BE2C (cell line): ENCODE measurements at regions not wholly inside any gene's neighbourhood (a gene's known extent, or its start where the extent isn't known, plus 50 kb on each side); places are given as distances from the start of the nearest gene placed in this dataset.
"Not testable (repeated sequence)": the region's sequence is repeated elsewhere in the genome, so short reads cannot be mapped to it uniquely, and the experiment has no call there.

ENCODE experiments used
- DNase-seq: peaks from one replicate; pipeline ENCODE4 v3.0.0-alpha.2; 2020
- H3K27me3 ChIP-seq: fragments of 250-450 bp; sonication (Bioruptor Pico); 2 replicates; pipeline ENCODE4 v1.5.1; 2020; ENCODE audit warnings: mild to moderate bottlenecking
- H3K36me3 ChIP-seq: fragments of 250-450 bp; sonication (Bioruptor Pico); 2 replicates; pipeline ENCODE4 v1.5.1; 2020; ENCODE audit warnings: mild to moderate bottlenecking
- H3K4me1 ChIP-seq: fragments of 250-450 bp; sonication (Bioruptor Pico); 2 replicates; pipeline ENCODE4 v1.5.1; 2020
- H3K4me3 ChIP-seq: 2 replicates; pipeline ENCODE4 v1.5.1; 2011; ENCODE audit warnings: low read depth, low read length
- H3K9me3 ChIP-seq: fragments of 250-450 bp; sonication (Bioruptor Pico); 2 replicates; pipeline ENCODE4 v1.5.1; 2020
- CTCF ChIP-seq: IDR thresholded peaks from 2 replicates; pipeline ENCODE4 v1.5.1; 2012; ENCODE audit warnings: mild to moderate bottlenecking, low read depth, low read length

GRCh38 chr1:81252471-81253151 lies 548.1 kb upstream of the ADGRL2 start:
- Histone ChIP-seq H3K9me3 (no peaks in the 10 kb centered on the region), H3K27me3 (no peaks in the 10 kb centered on the region), H3K4me1 (no peaks in the 10 kb centered on the region), H3K4me3 (no peak overlapping the region), H3K36me3 (no peaks in the 10 kb centered on the region)
- no peak for TF ChIP-seq CTCF
- no peak for DNase-seq

GRCh38 chr1:81250825-81251224 lies 549.9 kb upstream of the ADGRL2 start:
- DNase-seq, H3K4me3 ChIP-seq, H3K9me3 ChIP-seq, H3K36me3 ChIP-seq, H3K4me1 ChIP-seq, H3K27me3 ChIP-seq: not testable (repeated sequence)

- H3K4me1 ChIP-seq, DNase-seq, H3K9me3 ChIP-seq, H3K36me3 ChIP-seq, H3K27me3 ChIP-seq, H3K4me3 ChIP-seq: not testable (repeated sequence)
Observed at GRCh38 chr1:81245084-81245715, 555.5 kb upstream of the ADGRL2 start.

- H3K36me3 ChIP-seq, H3K4me3 ChIP-seq, H3K4me1 ChIP-seq, DNase-seq, H3K9me3 ChIP-seq, H3K27me3 ChIP-seq: not testable (repeated sequence)
Observed at GRCh38 chr1:81244612-81245011, 556.1 kb upstream of the ADGRL2 start.

GRCh38 chr1:81242103-81242502 lies 558.6 kb upstream of the ADGRL2 start:
- no peaks in the 10 kb centered on the region for H3K9me3 ChIP-seq
- no peak for DNase-seq
- no peaks in the 10 kb centered on the region for H3K4me1 ChIP-seq
- H3K4me3 ChIP-seq, result no peak overlapping the region
- H3K27me3 ChIP-seq, result no peaks in the 10 kb centered on the region
- H3K36me3 ChIP-seq, result no peaks in the 10 kb centered on the region
- TF ChIP-seq CTCF, result no peak

- Histone ChIP-seq H3K27me3 (no peaks in the 10 kb centered on the region), H3K4me1 (no peaks in the 10 kb centered on the region), H3K9me3 (no peaks in the 10 kb centered on the region), H3K36me3 (no peaks in the 10 kb centered on the region), H3K4me3 (peak overlapping the region; percentile 35; the same call in 1 of the 2 replicates)
- no peak for TF ChIP-seq CTCF
- DNase-seq, result no peak
Observed at GRCh38 chr1:81238129-81238528, 562.6 kb upstream of the ADGRL2 start.

- Histone ChIP-seq H3K27me3 (no peaks in the 10 kb centered on the region), H3K4me3 (peak overlapping the region; percentile 35), H3K36me3 (no peaks in the 10 kb centered on the region), H3K4me1 (no peaks in the 10 kb centered on the region), H3K9me3 (no peaks in the 10 kb centered on the region)
- TF ChIP-seq CTCF, result no peak
- DNase-seq, result no peak
Observed at GRCh38 chr1:81237473-81238089, 563.2 kb upstream of the ADGRL2 start.
